HG03095 (cell line): ENCODE measurements at regions not wholly inside any gene's neighbourhood (a gene's known extent, or its start where the extent isn't known, plus 50 kb on each side); places are given as distances from the start of the nearest gene placed in this dataset.

Experiments
- ATAC-seq: cut with Tn5 transposase; IDR thresholded peaks from one replicate; pipeline ENCODE4 v1.9.1; 2021; ENCODE audit warnings: moderate library complexity; ENCODE audit not compliant: unreplicated experiment

- ATAC-seq, result no peak
These were observed 152.0 kb upstream of the SGK1 start for GRCh38 chr6:134469702-134470456.

DNA sequence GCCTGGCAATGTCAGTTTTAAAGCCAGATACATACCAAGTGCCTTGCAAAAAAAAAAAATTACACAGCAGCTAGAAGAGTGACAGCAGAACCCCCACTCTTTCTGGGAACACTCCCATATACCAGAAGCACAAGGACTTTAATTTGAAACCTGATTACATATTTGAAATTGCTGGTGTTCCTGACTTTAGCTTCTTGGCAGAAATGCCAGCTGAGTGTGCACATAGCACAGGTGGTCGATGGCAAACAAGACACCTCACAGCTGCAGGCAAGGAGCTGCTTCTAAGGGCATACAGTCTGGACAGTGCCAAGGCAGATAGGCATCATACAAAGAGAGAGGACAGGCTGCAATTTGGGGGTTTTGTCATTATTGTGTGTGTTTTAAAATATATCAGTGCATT is 150.7 kb upstream of the SGK1 start:
- no peak for ATAC-seq

DNA sequence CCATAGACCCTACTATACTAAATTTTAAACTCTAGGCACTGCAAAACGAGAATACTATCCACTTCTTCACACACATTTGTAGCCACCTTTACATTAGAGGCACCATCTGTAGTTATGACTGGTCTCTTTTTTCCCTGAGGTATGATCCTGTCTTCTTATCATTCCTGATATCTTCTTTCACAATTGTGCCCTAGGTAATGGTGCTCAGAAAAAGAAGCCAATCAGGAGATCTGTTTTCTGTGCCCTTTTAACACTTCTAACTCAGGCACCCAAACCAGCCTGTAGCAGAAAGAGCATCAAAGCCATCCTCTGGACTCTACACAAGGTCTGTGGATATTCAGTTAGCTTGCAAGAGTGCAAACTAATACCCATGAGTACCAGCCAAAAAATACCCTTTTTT is 149.7 kb upstream of the SGK1 start:
- ATAC-seq, result no peak

- ATAC-seq, result no peak
These were observed 149.0 kb upstream of the SGK1 start for GRCh38 chr6:134466771-134467525.

- ATAC-seq, result peak; percentile 54
These were observed 146.9 kb upstream of the SGK1 start for GRCh38 chr6:134464690-134465411.

- ATAC-seq, result no peak
These were observed 141.1 kb upstream of the SGK1 start for GRCh38 chr6:134458857-134459657.

DNA sequence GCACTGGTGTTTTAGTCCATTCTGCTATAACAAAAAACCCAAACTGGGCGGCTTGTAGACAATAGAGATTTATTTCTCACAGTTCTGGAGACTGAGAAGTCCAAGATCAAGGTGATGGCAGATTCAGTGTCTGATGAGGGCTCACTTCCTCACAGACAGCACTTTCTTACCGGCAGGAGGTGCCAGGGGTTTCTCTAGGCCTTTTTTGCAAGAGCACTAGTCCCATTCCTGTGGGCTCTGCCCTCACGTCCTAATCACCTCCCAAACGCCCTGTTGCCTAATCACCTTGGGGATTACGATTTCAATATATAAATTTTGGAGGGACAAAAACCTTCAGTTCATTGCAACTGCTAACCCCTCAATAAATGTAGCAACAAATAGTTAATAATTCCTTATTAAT is 140.0 kb upstream of the SGK1 start:
- ATAC-seq, result no peak

- no peak for ATAC-seq
These were observed 138.3 kb upstream of the SGK1 start for GRCh38 chr6:134456226-134456625.

DNA sequence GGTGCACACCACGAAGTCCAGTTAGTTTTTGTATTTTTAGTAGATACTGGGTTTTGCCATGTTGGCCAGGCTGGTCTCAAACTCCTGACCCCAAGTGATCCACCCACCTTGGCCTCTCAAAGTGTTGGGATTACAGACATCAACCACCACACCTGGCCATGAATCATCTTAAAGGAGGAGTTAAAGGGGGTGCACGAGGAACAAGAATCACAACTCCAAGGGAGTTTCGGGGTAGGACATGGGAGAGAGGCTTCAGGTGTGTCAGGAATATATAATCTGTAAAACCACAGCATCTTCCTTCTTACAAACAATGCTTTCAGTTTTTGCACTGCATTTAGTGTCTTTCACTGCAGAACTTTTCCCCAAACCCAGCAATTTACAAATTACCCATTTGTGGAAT is 137.4 kb upstream of the SGK1 start:
- ATAC-seq, result no peak

DNA sequence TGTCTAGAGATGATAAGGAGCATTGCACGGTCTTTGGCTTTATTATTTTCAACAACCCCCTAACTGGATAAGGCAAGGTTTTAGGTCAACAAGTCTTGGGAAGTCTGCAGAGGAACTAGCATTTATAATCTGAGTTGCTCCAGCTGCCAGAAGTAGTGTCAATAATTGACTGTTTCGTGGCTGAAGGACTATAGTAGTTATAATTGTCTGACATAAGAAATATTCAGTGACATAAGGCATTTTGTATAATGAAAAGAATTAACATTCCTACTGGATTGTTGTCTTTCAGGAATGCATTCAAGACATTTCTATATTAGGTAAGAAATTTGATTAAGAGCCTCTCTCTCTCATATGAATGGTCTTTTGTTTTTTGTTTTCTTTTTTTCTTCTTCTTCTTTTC is 136.9 kb upstream of the SGK1 start:
- no peak for ATAC-seq

- ATAC-seq, result no peak
These were observed 136.0 kb upstream of the SGK1 start for GRCh38 chr6:134453792-134454510.

- no peak for ATAC-seq
These were observed 135.0 kb upstream of the SGK1 start for GRCh38 chr6:134452906-134453305.

DNA sequence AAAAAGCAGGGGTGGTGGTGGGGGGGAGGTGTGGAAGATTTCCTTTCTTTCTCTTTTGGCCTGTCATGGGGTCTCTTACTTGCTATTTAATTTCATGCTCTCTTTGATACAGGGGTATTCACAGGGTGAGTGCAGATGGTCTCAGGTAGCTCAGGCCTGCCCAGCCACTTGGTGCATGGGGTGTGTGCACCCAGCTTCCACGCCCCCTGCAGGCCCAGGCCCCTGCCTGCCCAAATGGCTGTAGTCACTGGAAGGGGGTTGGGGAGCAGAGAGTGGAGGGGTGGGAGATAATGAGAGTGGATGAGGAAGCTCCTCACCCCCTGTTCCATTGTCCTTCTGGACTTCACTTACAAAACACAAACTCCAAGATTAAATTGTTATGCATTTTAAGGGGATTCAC is 133.6 kb upstream of the SGK1 start:
- no peak for ATAC-seq

DNA sequence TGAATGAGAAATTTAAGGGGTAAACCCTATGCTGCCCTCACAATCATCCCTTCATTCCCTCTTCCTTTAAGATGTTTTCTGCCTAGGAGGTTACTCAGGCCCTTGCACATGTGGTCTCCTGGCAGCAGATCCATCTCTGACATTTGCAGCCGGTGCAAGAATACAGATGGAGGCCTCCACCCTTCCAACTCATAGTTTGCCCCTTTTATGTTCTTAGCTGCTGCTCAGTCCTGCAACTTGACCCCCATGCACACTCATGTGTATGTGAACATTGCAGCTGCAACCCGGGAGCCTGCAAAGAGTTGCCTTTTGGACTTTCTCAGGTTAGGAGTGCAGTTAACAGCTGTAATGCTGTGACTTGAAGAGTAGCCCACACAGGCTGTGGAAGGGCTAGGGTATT is 131.9 kb upstream of the SGK1 start:
- ATAC-seq, result no peak

DNA sequence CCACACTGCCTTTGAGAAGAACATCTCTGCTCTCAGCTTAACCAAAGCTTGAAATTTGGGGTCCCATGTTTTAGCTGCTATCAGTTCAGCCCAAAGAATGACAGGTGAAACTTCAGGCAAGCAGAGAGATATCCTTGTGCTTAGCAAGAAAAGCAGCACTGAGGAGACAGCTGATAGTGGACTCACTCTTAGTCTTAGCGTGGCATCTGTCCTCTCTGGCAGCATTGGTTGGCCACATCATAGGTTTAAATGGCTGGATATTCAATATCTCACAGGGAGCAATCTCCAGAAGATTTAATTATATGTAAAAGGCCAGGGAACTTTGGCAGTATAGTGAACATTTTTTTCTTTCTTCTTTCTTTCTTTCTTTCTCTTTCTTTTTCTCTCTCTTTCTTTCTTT is 131.1 kb upstream of the SGK1 start:
- ATAC-seq, result no peak

GRCh38 chr6:134447883-134448387 is 130.0 kb upstream of the SGK1 start:
- ATAC-seq, result no peak

DNA sequence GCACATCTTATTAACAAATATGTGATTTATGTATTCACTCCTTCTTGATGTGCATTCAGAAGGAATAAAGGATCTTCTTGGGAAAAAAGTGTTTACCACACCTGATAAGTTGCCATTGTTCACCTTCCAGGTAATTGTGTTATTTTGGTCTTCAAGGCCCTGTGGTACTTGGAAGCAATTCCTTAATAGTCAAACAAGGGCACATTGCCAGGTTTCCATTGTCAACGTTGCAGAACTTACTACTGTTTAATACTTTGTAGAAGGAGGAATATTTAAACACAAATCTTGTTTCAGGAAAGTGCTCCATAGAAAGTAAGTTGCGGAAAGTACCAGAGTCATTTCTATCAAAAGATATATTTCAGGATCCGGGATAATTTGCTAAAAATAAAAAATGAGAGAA is 129.5 kb upstream of the SGK1 start:
- ATAC-seq, result no peak

- ATAC-seq, result no peak
These were observed 129.0 kb upstream of the SGK1 start for GRCh38 chr6:134446896-134447295.

- no peak for ATAC-seq
These were observed 128.4 kb upstream of the SGK1 start for GRCh38 chr6:134446218-134446848.

GRCh38 chr6:134443009-134443408 is 125.1 kb upstream of the SGK1 start:
- no peak for ATAC-seq
